ENCODE measurements at regions not wholly inside any gene's neighbourhood (a gene's known extent, or its start where the extent isn't known, plus 50 kb on each side); places are given as distances from the start of the nearest gene placed in this dataset.

DNA sequence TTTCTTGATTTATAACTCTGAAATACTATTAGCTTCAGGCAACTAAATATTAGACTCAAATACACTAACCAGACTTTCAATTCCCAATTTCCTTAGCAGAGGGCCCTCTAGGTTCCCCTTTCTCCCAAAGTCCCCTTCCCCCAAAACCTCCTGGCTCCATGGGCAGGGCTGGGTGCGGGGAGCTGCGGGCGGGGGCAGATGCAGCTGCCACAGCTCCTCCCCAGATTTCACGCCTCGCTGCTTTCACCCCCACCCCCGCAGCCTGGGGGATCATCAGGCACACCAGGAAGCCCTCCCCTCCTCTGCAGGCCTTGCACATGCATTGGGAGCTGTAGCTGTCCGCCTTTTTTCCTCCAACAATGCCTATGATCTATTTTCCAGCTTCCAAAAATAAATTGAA lies 82.8 kb upstream of the SPATA31C2 start:
- DNase-seq = no peak

DNA sequence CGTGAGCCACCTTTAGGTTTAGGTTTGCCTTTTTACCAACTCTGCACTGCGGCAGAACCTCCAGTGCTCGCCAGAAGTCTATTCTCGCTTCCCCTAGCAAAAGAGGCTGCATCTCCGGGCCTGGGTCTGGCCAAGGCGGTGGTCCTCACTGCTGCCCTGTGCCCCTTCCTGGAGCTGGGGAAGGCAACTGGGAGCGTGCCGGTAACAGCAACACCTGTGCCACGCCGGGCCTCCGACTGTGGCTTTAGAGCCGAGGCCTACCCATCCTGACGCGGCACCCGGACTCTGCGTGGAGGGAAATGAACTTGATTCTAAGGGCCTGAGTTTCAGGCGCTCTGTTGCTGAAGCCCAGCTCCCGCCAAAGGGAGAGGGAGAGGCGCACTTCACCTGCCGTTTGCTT lies 82.4 kb upstream of the SPATA31C2 start:
- no peak for DNase-seq

DNA sequence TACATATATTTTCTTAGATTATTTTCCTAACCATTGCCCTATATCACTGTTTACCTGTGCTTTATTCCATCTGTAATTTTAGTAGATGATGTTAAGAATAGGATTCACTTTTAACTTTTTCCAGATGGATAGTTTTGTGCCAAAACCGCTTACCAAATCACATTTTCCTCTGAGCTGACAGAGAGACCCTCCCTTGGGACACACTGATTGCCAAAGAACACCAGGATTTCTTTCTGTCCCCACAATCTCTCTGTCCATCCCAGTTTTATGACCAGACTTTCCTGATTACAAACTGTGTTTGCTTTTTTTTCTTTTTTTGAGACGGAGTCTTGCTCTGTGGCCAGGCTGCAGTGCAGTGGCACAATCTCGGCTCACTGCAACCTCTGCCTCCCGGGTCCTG lies 81.3 kb upstream of the SPATA31C2 start:
- no peak for DNase-seq

DNA sequence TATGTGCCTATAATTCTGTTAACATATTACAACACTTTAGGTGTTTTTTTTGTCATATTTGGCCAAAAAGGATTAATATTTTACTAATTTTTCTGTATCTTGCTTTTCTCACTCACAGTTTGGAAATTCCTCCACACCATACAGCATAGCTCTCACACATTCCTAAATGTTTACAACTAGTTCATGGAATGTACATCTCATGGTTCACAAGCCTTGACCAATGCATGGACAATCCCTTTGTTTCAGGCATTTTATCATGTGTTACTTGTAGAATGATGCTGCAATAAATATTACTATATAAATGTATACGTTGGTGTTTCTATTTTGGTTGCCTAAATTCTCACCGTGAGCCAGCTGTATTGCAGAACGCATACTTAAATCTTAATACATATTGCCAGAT lies 80.5 kb upstream of the SPATA31C2 start:
- no peak for DNase-seq

DNA sequence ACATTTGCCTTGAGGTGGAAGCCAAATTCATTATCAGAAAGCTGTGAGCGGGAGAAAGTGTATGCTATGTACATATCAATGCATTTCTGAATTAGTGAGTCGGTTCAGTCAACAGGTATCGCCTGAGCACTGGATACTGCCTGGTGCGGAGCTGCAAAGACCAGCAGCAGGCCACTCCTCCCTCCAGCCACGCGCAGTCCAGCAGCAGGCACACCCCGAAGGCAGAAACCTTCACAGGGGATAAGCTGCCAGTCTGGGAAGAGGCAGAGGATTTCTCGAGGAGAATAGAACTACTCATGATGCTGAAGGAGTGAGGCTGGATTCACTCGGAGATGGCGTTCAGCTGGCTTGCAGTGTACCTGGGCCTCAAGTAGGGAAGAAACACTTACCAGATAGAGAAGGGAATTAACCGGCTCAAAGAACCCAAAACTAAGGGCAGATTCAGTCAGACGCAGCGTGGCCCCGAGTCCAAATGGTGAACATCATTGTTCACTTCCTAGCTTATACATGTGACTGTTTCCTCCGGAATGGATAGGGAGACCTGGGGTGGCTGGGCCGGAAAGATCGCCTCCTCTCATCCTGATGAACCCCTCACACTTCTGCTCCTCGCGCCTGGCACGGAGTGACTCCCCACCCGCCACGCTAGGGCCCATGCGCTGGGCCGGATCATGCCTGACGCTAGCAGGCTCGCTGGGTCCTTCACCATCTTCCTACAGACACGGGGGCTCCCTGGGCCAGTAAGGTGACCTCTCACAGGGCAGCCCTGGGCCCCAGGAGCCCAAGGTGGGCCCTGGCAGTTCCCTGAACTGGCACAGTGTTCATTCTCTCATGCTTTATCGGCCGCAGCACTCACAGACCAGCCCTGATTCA lies 78.1 kb upstream of the SPATA31C2 start:
- no peak for DNase-seq

DNA sequence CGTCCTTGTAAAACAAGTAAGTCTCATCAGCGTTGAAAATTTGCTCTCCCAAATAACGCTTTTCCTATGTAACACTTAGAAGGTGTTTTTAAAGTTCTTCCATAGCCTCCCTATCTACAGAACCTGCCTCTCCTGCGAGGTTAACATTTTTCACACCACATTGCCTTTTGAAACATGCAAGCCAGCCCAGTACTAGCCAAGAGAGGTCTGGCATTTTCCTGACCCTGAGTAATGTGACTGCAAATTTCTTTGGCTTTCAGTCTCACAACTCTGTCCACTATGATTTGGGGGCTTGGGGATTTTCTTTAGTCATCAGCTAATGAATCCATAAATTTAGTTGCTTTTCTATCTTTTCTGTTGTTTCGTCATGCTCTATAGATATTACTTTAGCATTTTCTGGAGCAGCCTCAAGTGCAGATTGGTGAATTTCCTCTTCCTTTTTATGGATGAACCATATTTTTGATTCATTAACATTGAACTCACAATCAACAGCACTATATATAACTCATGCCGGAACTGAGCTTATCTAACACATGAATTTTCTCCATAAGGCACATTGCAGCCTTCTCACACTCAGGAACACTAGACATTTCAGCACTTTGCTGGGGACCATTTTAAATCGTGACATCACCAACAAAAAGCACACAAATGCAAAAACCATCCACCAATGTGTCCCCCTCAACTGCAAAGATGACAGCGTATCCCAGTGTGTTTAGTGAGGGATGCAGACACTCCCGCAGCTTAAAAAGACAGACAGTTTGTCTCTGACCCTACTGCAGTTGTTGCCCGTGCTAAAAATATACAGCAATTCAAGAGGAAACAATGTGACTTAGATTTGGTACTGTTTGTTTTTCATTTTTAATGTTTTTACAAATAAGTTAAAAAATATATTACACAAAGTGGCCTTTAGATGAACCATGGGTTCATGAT lies 77.2 kb upstream of the SPATA31C2 start:
- no peak for DNase-seq

DNA sequence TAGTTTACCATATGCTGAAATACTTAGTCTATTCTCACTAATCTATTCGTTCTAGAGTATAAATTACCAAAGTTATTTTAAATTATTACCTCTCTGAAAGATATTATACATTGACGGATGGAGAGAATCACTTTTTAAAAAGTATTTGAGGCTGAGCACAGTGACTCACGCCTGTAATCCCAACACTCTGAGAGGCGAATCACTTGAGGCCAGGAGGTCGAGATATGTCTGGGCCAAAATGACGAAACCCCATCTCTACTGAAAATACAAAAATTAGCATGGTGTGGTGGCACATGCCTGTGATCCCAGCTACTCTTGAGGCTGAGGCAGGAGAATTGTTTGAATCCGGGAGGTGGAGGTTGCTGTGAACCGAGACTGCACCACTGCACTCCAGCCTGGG lies 64.0 kb upstream of the SPATA31C2 start:
- no peak for DNase-seq

DNA sequence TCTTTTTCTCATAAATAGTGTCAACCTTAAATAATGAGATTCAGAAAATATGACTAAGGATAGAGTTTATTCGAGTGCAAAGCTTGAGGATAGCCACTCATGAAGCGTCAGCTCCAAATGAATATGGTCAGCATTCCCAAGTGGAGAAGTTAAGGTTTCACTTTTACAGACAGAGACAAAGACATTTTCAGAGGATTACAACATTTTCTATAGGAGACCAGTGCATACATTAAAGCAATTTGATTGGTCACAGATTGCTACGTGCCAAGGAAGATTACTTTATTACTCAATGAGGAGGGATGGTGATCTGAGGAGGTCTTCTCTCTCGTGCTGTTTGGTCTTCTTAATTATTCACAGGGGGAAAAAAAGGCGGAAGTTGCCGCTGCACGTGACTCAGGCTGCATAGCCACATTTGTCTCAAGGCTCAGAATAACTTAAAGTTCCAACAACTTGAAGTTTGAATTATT lies 60.1 kb upstream of the SPATA31C2 start:
- no peak for DNase-seq

DNA sequence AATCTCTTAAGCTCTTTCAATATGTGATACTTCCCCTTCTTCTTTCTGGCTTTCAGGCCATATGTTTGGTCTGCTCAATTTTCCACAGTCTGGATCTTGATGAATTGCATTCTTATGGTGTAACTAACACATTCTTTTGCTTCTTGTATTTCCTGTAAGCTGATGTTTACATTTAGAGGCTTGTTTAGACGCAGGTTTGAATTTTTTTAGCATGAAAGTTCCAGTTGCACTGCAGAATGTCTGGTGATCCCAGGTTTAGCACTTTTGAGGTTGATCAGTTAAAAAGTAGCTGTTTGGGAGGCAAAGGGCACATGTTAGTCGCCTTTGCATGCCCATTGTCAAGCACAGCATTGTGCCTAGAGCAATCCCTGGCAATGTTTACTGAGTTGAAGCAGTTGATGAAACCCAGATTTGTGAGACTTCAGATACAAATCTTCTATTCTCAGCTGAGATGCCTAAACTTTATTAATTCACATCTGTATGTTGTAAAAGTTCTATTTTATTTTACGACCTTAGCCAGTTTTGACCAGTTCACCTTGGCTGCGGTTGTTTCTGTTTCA lies 59.6 kb upstream of the SPATA31C2 start:
- DNase-seq = no peak

DNA sequence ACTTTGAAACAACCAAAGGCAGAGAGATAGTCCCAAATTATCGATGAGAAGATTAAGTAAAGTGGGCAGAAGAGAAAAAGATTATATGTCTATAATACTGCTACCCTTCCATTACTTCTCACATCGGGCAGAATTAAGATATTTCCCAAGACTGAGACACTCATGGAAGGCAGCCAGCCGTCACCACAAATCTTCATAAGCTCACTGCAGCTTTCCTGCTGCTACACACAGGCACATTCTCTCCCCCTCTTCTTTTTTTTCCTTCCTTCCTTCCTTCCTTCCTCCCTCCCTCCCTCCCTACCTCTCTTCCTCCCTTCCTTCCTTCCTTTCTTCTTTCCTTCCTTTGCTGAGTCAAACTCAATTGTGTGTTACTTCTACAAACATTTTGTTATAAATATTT lies 58.7 kb upstream of the SPATA31C2 start:
- DNase-seq = no peak

DNA sequence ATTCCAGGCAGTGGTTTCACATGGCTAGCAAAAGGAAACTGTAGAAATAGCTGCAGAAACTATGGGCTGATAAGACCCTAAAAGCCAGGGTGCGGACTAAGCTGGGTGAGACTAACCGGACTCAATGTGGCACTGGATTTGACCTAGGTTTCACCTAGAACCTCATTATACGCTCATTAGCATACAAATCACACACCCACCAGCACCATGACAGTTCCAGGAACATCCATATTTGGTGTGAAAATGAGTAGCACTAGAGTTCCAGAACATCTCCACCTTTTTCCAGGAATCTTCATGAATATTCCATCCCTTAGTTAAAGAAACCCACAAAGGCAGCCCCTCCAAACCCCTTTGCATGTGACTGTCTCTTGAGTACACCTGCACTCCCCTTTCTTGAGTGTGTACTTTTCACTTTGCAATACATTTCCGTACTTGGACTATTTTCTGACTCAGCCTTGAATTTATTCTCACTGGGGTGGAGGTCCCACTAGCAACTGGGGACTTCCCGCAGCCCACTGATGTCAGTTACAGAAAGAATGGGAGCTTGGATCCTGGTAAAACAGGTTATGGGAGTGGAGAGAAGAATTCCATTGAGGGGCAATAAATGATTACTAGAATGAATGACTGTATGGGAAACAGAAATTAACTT lies 58.0 kb upstream of the SPATA31C2 start:
- no peak for DNase-seq

DNA sequence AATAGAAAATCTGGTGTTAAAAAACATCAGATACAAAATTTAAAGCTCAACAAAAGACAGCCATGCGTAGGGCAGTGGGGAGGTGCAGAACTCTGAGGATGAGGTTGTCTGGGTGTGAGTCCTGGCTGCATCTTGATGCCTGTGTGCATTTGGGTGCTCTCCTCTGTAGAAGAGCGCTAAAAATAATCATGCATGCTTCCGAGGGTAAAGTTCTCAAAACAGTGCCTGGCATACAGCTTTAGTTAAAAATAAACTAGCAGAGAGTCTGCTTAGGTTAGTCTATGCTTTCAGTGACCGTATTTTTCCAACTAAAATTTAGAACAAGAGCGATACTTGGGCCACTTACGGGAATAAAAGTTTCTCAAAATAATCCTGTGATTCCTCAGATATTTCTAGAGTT lies 55.5 kb upstream of the SPATA31C2 start:
- DNase-seq = no peak

DNA sequence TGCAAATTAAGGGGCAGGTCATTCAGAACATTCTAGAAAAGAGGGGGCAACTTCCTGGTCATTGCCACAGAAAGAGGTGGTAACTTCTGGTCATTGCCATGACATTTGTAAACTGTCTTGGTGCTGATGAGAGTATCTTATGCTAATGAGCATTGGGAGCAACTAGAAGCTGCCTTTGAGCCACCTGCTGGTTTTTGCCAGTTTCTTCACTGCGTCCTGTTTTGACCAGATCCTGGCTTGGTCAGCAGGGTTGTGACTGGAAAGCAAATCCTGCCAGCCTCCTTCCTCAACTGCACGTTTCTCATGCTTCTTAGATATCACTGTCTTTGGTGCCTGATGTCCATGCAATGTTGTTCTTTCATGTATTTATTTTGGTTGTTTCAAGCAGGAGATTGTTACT lies 53.2 kb upstream of the SPATA31C2 start:
- DNase-seq = no peak

DNA sequence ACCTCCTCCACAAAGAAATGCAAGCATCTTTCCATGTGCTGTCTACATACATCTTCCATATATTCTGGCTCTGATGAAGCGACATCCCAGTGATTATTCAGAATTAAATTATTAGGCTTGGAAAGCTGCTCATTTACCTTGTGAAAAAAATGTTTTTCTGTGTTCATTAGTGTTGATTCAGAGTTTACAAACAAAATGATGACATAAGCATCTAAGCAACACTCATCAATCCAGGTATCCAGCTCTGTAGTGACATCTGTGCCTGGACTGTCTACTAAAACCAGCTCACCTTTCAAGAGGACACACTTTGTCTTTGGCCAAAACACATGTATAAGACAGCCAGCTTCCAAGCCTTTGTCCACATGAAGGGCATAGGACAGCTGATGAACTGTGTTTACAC lies 51.1 kb upstream of the SPATA31C2 start:
- DNase-seq = no peak
